ENCODE measurements at regions not wholly inside any gene's neighbourhood (a gene's known extent, or its start where the extent isn't known, plus 50 kb on each side); places are given as distances from the start of the nearest gene placed in this dataset.

GRCh38 chr5:38756068-38756467 is 89.7 kb upstream of the OSMR start:
- TF ChIP-seq CTCF (IDR thresholded peaks at IDR 0.05) = no peak
- no peak for TF ChIP-seq EZH2 (IDR thresholded peaks at IDR 0.05)
- no peak for TF ChIP-seq EZH2phosphoT487 (IDR thresholded peaks at IDR 0.05)

Measured in neural progenitor cell (in vitro differentiated cells).